AG04449 (cell line): ENCODE measurements at regions not wholly inside any gene's neighbourhood (a gene's known extent, or its start where the extent isn't known, plus 50 kb on each side); places are given as distances from the start of the nearest gene placed in this dataset.

Source experiments
- CTCF ChIA-PET: fragments of 350-600 bp; formaldehyde crosslinking; extraction: SDS; loops from one replicate; lab custom pipeline; 2021; ENCODE audit warnings: antibody characterized with exemption; lab: Yijun Ruan, JAX
- POLR2A ChIA-PET: fragments of 400-600, 350-600 bp; formaldehyde crosslinking; extraction: SDS; loops from one replicate; lab custom pipeline; 2020; ENCODE audit warnings: antibody characterized with exemption, inconsistent platforms; lab: Yijun Ruan, JAX
- DNase-seq: peaks from one replicate; pipeline ENCODE4 v3.0.0-alpha.2; 2010; ENCODE audit warnings: low read depth, low spot score
- H3K4me3 ChIP-seq: 2 replicates; pipeline ENCODE4 v1.5.1; 2011; ENCODE audit warnings: low read depth, mild to moderate bottlenecking, control low read depth, low read length
- CTCF ChIP-seq: IDR thresholded peaks from one replicate; pipeline ENCODE4 v1.5.1; 2011; ENCODE audit warnings: mild to moderate bottlenecking, moderate library complexity, low read length, control low read depth, inconsistent platforms; ENCODE audit not compliant: insufficient read depth; ENCODE audit errors: missing control alignments

- ChIA-PET CTCF (interaction anchor here (1.5 to 1.6 kb wide), 2 partner anchors 14 to 102 kb away, joined by 4 to 8 read pairs; no protein-coding TSS in a partner anchor), POLR2A (no interaction called here)
- DNase-seq: no peak
- no peak overlapping the region for H3K4me3 ChIP-seq
- TF ChIP-seq CTCF: no peak
These were observed 143.6 kb upstream of the TMEM170B start for GRCh38 chr6:11393713-11394627.

- TF ChIP-seq CTCF: no peak
- CTCF ChIA-PET: interaction anchor here (1.5 kb wide), 1 partner anchor 103 kb away, joined by 8 read pairs; no protein-coding TSS in a partner anchor
- POLR2A ChIA-PET: no interaction called here
- DNase-seq: no peak
- H3K4me3 ChIP-seq: no peak overlapping the region
These were observed 144.6 kb upstream of the TMEM170B start for GRCh38 chr6:11392778-11393507.

- ChIA-PET POLR2A (no interaction called here), CTCF (no interaction called here)
- DNase-seq: no peak
- TF ChIP-seq CTCF: no peak
- no peak overlapping the region for H3K4me3 ChIP-seq
These were observed 145.4 kb upstream of the TMEM170B start for GRCh38 chr6:11391934-11392777.

GRCh38 chr6:11389977-11390376 lies 147.6 kb upstream of the TMEM170B start:
- CTCF ChIA-PET: no interaction called here
- TF ChIP-seq CTCF: no peak
- DNase-seq: no peak
- POLR2A ChIA-PET: no interaction called here
- H3K4me3 ChIP-seq: no peak overlapping the region

- DNase-seq: no peak
- ChIA-PET POLR2A (no interaction called here), CTCF (no interaction called here)
- no peak for TF ChIP-seq CTCF
- H3K4me3 ChIP-seq: no peak overlapping the region
These were observed 148.3 kb upstream of the TMEM170B start for GRCh38 chr6:11388983-11389944.
